ENCODE measurements at regions not wholly inside any gene's neighbourhood (a gene's known extent, or its start where the extent isn't known, plus 50 kb on each side); places are given as distances from the start of the nearest gene placed in this dataset.

- TF ChIP-seq CTCF (IDR thresholded peaks at IDR 0.05) = no peak
- no peak for TF ChIP-seq EZH2 (IDR thresholded peaks at IDR 0.05; ENCODE audit: borderline replicate concordance, insufficient read depth, low read depth, low read length, poor library complexity, severe bottlenecking)
Measured at GRCh38 chr5:68738841-68739240, 355.0 kb upstream of the SLC30A5 start.
